HFFc6 (cell line): ENCODE measurements at regions not wholly inside any gene's neighbourhood (a gene's known extent, or its start where the extent isn't known, plus 50 kb on each side); places are given as distances from the start of the nearest gene placed in this dataset.

Source experiments
- DNase-seq: peaks from one replicate; pipeline ENCODE4 v3.0.0-alpha.2; 2018
- H3K27ac Mint-ChIP-seq: 2 replicates; pipeline ENCODE4 v1.8.0; 2020; ENCODE audit warnings: mild to moderate bottlenecking, mixed read lengths
- H3K27me3 Mint-ChIP-seq: 2 replicates; pipeline ENCODE4 v1.8.0; 2021; ENCODE audit warnings: mild to moderate bottlenecking, moderate library complexity, mixed read lengths; ENCODE audit not compliant: insufficient read depth
- H3K36me3 Mint-ChIP-seq: 2 replicates; pipeline ENCODE4 v1.8.0; 2021; ENCODE audit warnings: low read depth, mixed read lengths
- H3K4me1 Mint-ChIP-seq: 2 replicates; pipeline ENCODE4 v1.8.0; 2020; ENCODE audit warnings: low read depth, mixed read lengths
- H3K4me3 Mint-ChIP-seq: 2 replicates; pipeline ENCODE4 v1.8.0; 2020; ENCODE audit warnings: mild to moderate bottlenecking, moderate library complexity, mixed read lengths
- H3K9me3 Mint-ChIP-seq: 2 replicates; pipeline ENCODE4 v1.8.0; 2020; ENCODE audit warnings: mild to moderate bottlenecking, mixed read lengths
- TF ChIP-seq, protein P1 (sequence below): fragments of 200-600 bp; sonication (generic); IDR thresholded peaks from 2 replicates; pipeline ENCODE4 v1.5.0; 2021; ENCODE audit warnings: antibody characterized with exemption, mild to moderate bottlenecking

DNA sequence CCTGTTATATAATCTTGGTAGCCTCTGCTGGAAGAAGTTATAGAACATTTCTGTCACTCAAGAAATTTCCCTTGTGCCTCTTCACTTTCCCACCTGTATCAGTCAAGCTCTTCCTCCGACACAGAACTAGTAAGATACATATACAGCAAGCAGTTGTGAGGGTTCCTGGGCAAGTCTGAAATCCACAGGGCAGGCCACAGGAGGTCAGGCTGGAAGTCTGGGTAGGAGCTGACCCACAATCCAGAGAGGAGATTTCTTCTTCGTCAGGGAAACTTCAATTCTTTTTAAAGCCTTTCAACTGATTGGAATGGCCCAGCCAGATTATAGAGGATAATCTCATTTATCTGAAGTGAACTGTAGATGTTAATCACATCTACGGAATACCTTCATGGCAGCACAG, 96.4 kb upstream of the FMN2 start:
- 0 out of 2 replicates have a peak, but pooled peaks cover 4% of the 10 kb centered on the region for H3K9me3 Mint-ChIP-seq
- H3K27me3 Mint-ChIP-seq = peaks cover 57% of the 10 kb centered on the region
- H3K4me1 Mint-ChIP-seq = peaks cover 13% of the 10 kb centered on the region
- no peak overlapping the region for H3K4me3 Mint-ChIP-seq
- TF ChIP-seq, protein P1, sequence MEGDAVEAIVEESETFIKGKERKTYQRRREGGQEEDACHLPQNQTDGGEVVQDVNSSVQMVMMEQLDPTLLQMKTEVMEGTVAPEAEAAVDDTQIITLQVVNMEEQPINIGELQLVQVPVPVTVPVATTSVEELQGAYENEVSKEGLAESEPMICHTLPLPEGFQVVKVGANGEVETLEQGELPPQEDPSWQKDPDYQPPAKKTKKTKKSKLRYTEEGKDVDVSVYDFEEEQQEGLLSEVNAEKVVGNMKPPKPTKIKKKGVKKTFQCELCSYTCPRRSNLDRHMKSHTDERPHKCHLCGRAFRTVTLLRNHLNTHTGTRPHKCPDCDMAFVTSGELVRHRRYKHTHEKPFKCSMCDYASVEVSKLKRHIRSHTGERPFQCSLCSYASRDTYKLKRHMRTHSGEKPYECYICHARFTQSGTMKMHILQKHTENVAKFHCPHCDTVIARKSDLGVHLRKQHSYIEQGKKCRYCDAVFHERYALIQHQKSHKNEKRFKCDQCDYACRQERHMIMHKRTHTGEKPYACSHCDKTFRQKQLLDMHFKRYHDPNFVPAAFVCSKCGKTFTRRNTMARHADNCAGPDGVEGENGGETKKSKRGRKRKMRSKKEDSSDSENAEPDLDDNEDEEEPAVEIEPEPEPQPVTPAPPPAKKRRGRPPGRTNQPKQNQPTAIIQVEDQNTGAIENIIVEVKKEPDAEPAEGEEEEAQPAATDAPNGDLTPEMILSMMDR = no peak
- H3K27ac Mint-ChIP-seq = no peak overlapping the region
- DNase-seq = no peak
- H3K36me3 Mint-ChIP-seq = no peaks in the 10 kb centered on the region

DNA sequence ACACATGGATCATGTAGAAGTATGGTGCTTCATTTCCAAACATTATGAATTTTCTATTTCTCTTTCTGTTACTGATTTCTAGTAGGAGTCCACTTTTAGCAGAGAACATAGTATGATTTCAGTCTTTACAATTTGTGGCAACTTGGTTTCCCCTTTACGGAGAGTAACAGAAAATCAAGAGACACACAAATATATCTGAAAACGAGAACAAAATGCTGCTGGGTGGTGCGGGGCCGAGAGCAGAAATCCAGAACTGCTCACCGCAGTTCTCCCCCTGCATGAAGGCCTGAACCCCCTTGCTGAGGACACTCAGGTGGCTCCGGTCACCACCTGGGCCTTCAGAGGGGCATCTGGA, 94.5 kb upstream of the FMN2 start:
- peak overlapping the region; percentile 28; the same call in 1 of the 2 replicates for H3K4me3 Mint-ChIP-seq
- TF ChIP-seq, protein P1 = no peak
- peaks cover 25% of the 10 kb centered on the region for H3K4me1 Mint-ChIP-seq
- no peak for DNase-seq
- no peak overlapping the region for H3K27ac Mint-ChIP-seq
- peaks cover 48% of the 10 kb centered on the region for H3K27me3 Mint-ChIP-seq
- H3K9me3 Mint-ChIP-seq = no peaks in the 10 kb centered on the region
- H3K36me3 Mint-ChIP-seq = no peaks in the 10 kb centered on the region

DNA sequence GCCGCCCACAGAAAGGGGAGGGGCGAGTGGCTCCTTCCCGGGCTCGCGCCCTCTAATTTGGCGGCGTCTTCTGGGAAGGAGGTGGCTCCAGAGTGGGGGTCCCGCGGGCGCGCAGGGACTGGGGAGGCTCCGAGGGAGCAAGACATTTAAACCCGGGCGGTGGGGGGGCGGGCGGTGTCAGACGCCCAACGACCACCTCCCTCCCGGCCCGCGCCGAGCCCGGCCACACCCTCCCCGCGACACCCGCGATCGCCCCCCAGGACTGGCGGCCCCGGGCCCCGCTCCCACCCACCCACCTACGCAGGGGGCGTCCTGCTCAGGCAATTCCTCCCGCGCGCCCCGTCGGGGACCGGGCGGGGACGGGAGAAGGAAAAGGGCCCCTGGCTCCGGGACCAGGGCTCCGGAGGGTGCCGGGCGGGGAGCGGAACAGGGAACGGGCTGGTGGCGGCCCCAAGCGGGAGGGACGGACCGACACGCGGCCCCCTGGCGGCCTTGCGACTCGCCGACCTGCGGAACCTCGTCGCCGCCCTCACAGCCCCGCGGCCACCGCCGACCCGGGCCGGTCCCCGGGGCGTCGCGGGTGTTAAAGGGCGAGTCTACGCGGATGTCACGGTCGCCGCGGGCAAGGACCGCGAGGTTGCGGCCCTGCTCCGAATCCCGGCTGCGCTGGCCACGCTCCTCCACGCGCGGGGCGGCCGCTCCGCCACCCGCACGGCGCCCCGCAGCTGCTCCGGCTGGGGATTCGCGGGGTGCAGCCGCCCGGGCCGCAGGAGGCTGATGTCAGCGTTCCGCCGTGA, 94.0 kb upstream of the FMN2 start:
- TF ChIP-seq, protein P1 = peak; percentile 59
- Mint-ChIP-seq H3K4me3 (peak overlapping the region; percentile 62), H3K27me3 (peaks cover 45% of the 10 kb centered on the region), H3K9me3 (no peaks in the 10 kb centered on the region), H3K4me1 (peaks cover 25% of the 10 kb centered on the region), H3K27ac (no peak overlapping the region), H3K36me3 (no peaks in the 10 kb centered on the region)
- no peak for DNase-seq

DNA sequence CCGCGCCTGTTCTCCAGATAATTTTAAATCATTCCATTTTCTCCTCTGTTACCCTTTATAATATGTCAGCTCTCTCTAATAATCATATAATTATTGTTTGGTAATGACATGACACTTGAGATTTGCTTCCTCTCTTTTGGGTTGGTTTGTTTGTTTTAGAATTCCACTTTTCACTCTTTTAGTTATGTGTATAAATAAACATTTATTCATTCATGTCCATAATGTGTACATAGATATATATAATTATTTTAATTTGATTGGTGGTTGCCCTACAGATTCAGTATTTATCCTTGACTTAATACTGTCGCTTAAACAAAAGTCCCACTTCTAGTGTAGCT, 93.4 kb upstream of the FMN2 start:
- H3K4me3 Mint-ChIP-seq = peak overlapping the region; percentile 62
- peaks cover 25% of the 10 kb centered on the region for H3K4me1 Mint-ChIP-seq
- H3K27me3 Mint-ChIP-seq = peaks cover 40% of the 10 kb centered on the region
- TF ChIP-seq, protein P1 = no peak
- H3K36me3 Mint-ChIP-seq = no peaks in the 10 kb centered on the region
- no peak overlapping the region for H3K27ac Mint-ChIP-seq
- no peak for DNase-seq
- no peaks in the 10 kb centered on the region for H3K9me3 Mint-ChIP-seq

DNA sequence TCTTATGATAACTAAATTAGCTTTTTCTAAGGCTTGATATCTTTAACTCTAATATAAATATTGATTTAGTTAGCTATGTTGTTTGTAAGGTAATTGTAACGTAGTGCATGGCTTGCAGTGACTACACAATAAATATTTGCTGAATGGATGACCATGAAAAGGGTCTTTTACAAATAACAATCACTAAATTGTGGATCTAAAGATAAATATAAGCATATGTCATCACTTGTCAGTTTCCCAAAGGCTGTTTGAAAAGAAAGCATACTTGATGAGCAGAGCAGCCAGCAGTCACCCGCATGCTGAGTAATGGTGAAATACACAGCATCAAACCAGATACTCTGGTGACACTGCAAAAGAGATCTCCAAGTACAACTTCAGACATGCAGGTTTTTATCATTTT, 92.5 kb upstream of the FMN2 start:
- no peaks in the 10 kb centered on the region for H3K9me3 Mint-ChIP-seq
- peaks cover 25% of the 10 kb centered on the region for H3K4me1 Mint-ChIP-seq
- no peak overlapping the region for H3K4me3 Mint-ChIP-seq
- H3K36me3 Mint-ChIP-seq = no peaks in the 10 kb centered on the region
- DNase-seq = no peak
- TF ChIP-seq, protein P1 = no peak
- H3K27me3 Mint-ChIP-seq = peaks cover 37% of the 10 kb centered on the region
- no peak overlapping the region for H3K27ac Mint-ChIP-seq
